GM23248 (cell line): ENCODE measurements at regions not wholly inside any gene's neighbourhood (a gene's known extent, or its start where the extent isn't known, plus 50 kb on each side); places are given as distances from the start of the nearest gene placed in this dataset.

Experiments
- DNase-seq: peaks from one replicate; pipeline ENCODE4 v3.0.0-alpha.2; 2015
- H2AFZ ChIP-seq: fragments of 200-600 bp; sonication (generic); 2 replicates; pipeline ENCODE4 v1.6.1; 2016; ENCODE audit warnings: antibody characterized with exemption
- H3F3A ChIP-seq: fragments of 200-600 bp; sonication (generic); 2 replicates; pipeline ENCODE4 v1.6.1; 2016; ENCODE audit warnings: mild to moderate bottlenecking, antibody characterized with exemption, mixed run types; ENCODE audit not compliant: insufficient read depth
- H3K27ac ChIP-seq: fragments of 200-600 bp; sonication (generic); 2 replicates; pipeline ENCODE4 v1.5.1; 2016; ENCODE audit warnings: mild to moderate bottlenecking
- H3K27me3 ChIP-seq: fragments of 200-600 bp; sonication (generic); replicated peaks from 2 replicates; pipeline ENCODE4 v1.6.1; 2016; ENCODE audit warnings: mild to moderate bottlenecking; ENCODE audit not compliant: insufficient read depth
- H3K36me3 ChIP-seq: fragments of 200-600 bp; sonication (generic); 2 replicates; pipeline ENCODE4 v1.6.1; 2016; ENCODE audit warnings: low read depth, mild to moderate bottlenecking
- H3K4me1 ChIP-seq: fragments of 200-600 bp; sonication (generic); 2 replicates; pipeline ENCODE4 v1.6.1; 2016; ENCODE audit warnings: mild to moderate bottlenecking; ENCODE audit not compliant: insufficient read depth
- H3K4me2 ChIP-seq: fragments of 200-600 bp; sonication (generic); one replicate; pipeline ENCODE4 v1.6.1; 2016; ENCODE audit warnings: mild to moderate bottlenecking; ENCODE audit not compliant: unreplicated experiment
- H3K4me3 ChIP-seq: fragments of 200-600 bp; sonication (generic); 2 replicates; pipeline ENCODE4 v1.5.1; 2016; ENCODE audit warnings: mild to moderate bottlenecking
- H3K79me2 ChIP-seq: fragments of 200-600 bp; sonication (generic); 2 replicates; pipeline ENCODE4 v1.6.1; 2016; ENCODE audit warnings: mild to moderate bottlenecking; ENCODE audit not compliant: insufficient read depth
- H3K9ac ChIP-seq: fragments of 200-600 bp; sonication (generic); 2 replicates; pipeline ENCODE4 v1.6.1; 2016; ENCODE audit warnings: mild to moderate bottlenecking
- H3K9me2 ChIP-seq: fragments of 200-600 bp; sonication (generic); 2 replicates; pipeline ENCODE4 v1.6.1; 2016; ENCODE audit warnings: mixed run types, mild to moderate bottlenecking, moderate library complexity; ENCODE audit not compliant: insufficient read depth
- H3K9me3 ChIP-seq: fragments of 200-600 bp; sonication (generic); one replicate; pipeline ENCODE4 v1.6.1; 2017; ENCODE audit warnings: low read depth
- H4K20me1 ChIP-seq: fragments of 200-600 bp; sonication (generic); 2 replicates; pipeline ENCODE4 v1.6.0; 2016; ENCODE audit not compliant: insufficient read depth
- EZH2 ChIP-seq: fragments of 200-600 bp; sonication (generic); IDR thresholded peaks from 2 replicates; pipeline ENCODE4 v1.6.1; 2018; ENCODE audit warnings: antibody characterized with exemption, mild to moderate bottlenecking; ENCODE audit not compliant: insufficient read depth, poor library complexity, severe bottlenecking
- EZH2phosphoT487 ChIP-seq: fragments of 200-600 bp; sonication (generic); IDR thresholded peaks from 2 replicates; pipeline ENCODE4 v1.6.1; 2018; ENCODE audit warnings: antibody characterized with exemption, moderate library complexity, mild to moderate bottlenecking, low read depth; ENCODE audit not compliant: insufficient read depth
- WGBS, 2 experiments: methylation state at CpG; one replicate each; pipeline ENCODE4 v1.1.6; 2015 to 2017; ENCODE audit warnings: low lambda C conversion rate in 2 of 2, low coverage in 1 of 2; ENCODE audit errors: missing lambda C conversion rate in 2 of 2; 5-methylcytosine and 5-hydroxymethylcytosine counted together
- in situ Hi-C: fragments of 300-500 bp; cut with MboI; formaldehyde crosslinking; loops from 2 replicates; pipeline ENCODE4 v1.15.0; 2020

DNA sequence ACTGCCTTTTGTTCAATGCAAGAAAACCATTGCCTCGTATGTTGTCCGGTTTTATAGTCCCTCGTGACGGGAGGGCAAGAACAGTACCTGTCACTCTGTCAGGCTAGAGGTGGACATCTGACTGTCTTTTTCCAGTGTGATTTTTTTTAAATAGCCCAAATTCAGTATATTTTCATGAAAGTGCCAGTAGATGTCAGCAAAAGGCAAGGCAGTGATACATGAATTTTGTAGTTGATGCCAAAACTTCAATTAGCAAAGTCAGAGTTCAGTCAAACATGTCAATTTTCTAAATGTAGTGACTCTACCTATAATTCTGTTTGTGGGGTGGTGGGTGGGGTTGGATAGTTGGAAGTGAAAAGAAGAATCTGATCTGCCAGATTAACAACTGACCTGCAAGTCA, 296.0 kb upstream of the MC4R start:
- Histone ChIP-seq H3K27ac (no peak overlapping the region), H3K4me3 (no peak overlapping the region), H3K9me2 (no peaks in the 10 kb centered on the region), H3F3A (no peaks in the 10 kb centered on the region), H3K79me2 (no peaks in the 10 kb centered on the region), H3K9ac (no peak overlapping the region), H3K27me3 (no peaks in the 10 kb centered on the region), H4K20me1 (no peaks in the 10 kb centered on the region), H3K9me3 (no peaks in the 10 kb centered on the region), H3K36me3 (no peaks in the 10 kb centered on the region), H3K4me2 (no peak overlapping the region), H3K4me1 (no peaks in the 10 kb centered on the region), H2AFZ (no peak overlapping the region)
- TF ChIP-seq EZH2phosphoT487 (no peak), EZH2 (no peak)
- in situ Hi-C loops, result no loop called here
- DNase-seq, result no peak
- 70 to 81% methylated on average over 4 of the region's 4 CpGs for whole genome bisulfite sequencing, 2 experiments

DNA sequence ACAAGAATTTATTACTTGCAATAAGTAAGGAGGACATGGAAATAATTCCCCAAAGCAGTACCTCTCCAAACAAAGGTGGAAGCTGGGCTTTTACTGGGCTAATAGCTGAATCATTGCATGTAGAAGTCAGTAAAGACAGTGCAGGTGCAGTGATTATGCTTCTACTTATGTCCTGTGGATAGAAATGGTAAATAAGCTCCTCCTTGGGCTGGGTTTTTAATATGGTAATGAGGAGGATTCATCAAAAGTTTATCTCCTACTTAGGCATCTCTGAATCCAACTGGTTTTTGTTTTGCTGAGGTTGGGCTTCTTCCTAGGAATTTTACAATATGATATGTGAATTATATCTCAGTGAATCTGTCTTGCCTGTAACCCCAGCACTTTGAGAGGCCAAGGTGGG, 297.4 kb upstream of the MC4R start:
- Histone ChIP-seq H2AFZ (no peak overlapping the region), H3K27me3 (no peaks in the 10 kb centered on the region), H3K9me2 (no peaks in the 10 kb centered on the region), H3K9ac (no peak overlapping the region), H3K36me3 (no peaks in the 10 kb centered on the region), H4K20me1 (no peaks in the 10 kb centered on the region), H3K9me3 (no peaks in the 10 kb centered on the region), H3K79me2 (no peaks in the 10 kb centered on the region), H3K4me2 (no peak overlapping the region), H3K27ac (no peak overlapping the region), H3K4me1 (no peaks in the 10 kb centered on the region), H3F3A (no peaks in the 10 kb centered on the region), H3K4me3 (no peak overlapping the region)
- TF ChIP-seq EZH2, result no peak
- TF ChIP-seq EZH2phosphoT487, result no peak
- DNase-seq, result no peak
- in situ Hi-C loops, result no loop called here

DNA sequence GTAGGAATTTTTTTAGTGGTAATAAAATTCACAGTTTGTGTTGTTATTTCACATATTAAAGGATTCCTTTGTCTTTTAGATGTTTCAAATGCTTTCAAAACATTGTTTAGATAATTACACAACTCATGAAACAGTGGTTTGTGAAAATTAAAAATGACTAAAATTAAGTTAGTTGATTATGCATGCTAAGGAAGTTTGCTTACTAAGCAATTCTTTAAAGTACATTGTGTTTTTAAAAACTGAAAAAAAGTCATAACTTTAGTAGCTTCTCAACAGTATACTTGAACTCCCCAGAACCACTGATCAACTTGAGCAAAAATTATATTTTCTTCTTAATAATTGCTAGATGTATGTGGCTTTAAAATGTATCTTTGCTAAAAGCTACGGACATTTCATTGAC, 298.4 kb upstream of the MC4R start:
- TF ChIP-seq EZH2phosphoT487 (no peak), EZH2 (no peak)
- no peak overlapping the region for H3K4me2 ChIP-seq
- no peak overlapping the region for H3K4me3 ChIP-seq
- H3K79me2 ChIP-seq, result no peaks in the 10 kb centered on the region
- in situ Hi-C loops, result no loop called here
- H3K36me3 ChIP-seq, result no peaks in the 10 kb centered on the region
- H3K4me1 ChIP-seq, result no peaks in the 10 kb centered on the region
- H3F3A ChIP-seq, result no peaks in the 10 kb centered on the region
- H3K27me3 ChIP-seq, result no peaks in the 10 kb centered on the region
- no peak overlapping the region for H3K27ac ChIP-seq
- H3K9me2 ChIP-seq, result no peaks in the 10 kb centered on the region
- DNase-seq, result no peak
- no peaks in the 10 kb centered on the region for H3K9me3 ChIP-seq
- no peaks in the 10 kb centered on the region for H4K20me1 ChIP-seq
- no peak overlapping the region for H3K9ac ChIP-seq
- no peak overlapping the region for H2AFZ ChIP-seq
- WGBS, 2 experiments, result 73 to 80% methylated on average over 1 of the region's 1 CpG

DNA sequence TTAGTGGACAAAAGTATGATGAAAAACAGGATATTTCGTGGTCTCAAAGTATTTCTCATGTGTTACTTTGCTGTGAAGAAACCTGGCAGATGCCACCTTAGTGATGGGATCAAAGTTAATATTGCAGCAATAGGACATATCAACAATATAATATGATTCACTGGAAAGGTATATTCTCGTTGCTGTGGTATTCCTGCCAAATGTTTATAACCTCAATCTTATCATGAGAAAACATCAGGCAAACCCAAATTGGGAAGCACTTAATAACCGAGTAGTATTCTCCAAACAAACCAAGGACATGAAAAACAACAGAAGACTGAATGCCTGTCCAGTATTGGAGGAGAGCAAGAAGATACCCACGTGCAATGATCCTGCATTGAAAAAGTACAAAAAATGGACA, 302.6 kb upstream of the MC4R start:
- no peaks in the 10 kb centered on the region for H3K9me2 ChIP-seq
- no peaks in the 10 kb centered on the region for H3K36me3 ChIP-seq
- DNase-seq, result no peak
- no peak overlapping the region for H3K4me2 ChIP-seq
- H3F3A ChIP-seq, result no peaks in the 10 kb centered on the region
- no peaks in the 10 kb centered on the region for H4K20me1 ChIP-seq
- no peak overlapping the region for H3K27ac ChIP-seq
- no peak overlapping the region for H3K9ac ChIP-seq
- H3K79me2 ChIP-seq, result no peaks in the 10 kb centered on the region
- 39 to 48% methylated on average over 4 of the region's 4 CpGs for WGBS, 2 experiments
- TF ChIP-seq EZH2, result no peak
- TF ChIP-seq EZH2phosphoT487, result no peak
- H2AFZ ChIP-seq, result no peak overlapping the region
- H3K9me3 ChIP-seq, result no peaks in the 10 kb centered on the region
- in situ Hi-C loops, result no loop called here
- no peak overlapping the region for H3K4me3 ChIP-seq
- no peaks in the 10 kb centered on the region for H3K4me1 ChIP-seq
- H3K27me3 ChIP-seq, result no peaks in the 10 kb centered on the region

DNA sequence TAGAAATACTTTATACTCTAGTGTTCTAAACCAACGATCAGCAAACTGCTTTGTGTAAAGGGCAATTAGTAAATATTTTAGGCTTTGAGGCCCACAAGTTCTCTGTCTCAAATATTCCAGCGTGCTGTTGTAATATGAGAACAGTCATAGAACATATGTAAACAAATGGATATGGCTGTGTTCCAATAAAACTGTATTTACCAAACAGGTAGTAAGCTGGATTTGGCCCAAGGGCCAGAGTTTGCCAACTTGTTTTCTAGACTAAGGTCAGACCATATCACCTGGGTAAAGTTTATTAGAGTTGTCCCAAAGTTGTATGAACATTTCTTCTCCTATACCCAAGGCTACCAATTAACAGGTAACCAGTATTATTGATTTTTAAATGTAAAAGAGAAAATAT, 303.2 kb upstream of the MC4R start:
- Histone ChIP-seq H4K20me1 (no peaks in the 10 kb centered on the region), H3K9me3 (no peaks in the 10 kb centered on the region), H3K4me2 (no peak overlapping the region), H3F3A (no peaks in the 10 kb centered on the region), H3K79me2 (no peaks in the 10 kb centered on the region), H3K27ac (no peak overlapping the region), H3K36me3 (no peaks in the 10 kb centered on the region), H3K9me2 (no peaks in the 10 kb centered on the region), H3K4me3 (no peak overlapping the region), H3K9ac (no peak overlapping the region), H3K4me1 (no peaks in the 10 kb centered on the region), H2AFZ (no peak overlapping the region), H3K27me3 (no peaks in the 10 kb centered on the region)
- WGBS, 2 experiments, result 60 to 69% methylated on average over 2 of the region's 2 CpGs
- TF ChIP-seq EZH2phosphoT487 (no peak), EZH2 (no peak)
- in situ Hi-C loops, result no loop called here
- DNase-seq, result no peak
